BLaER1 treated with 17β-estradiol and CSF1 and Interleukin-3, amounts not matched to agents 10 nM and 100 nM (cell line): ENCODE measurements at regions not wholly inside any gene's neighbourhood (a gene's known extent, or its start where the extent isn't known, plus 50 kb on each side); places are given as distances from the start of the nearest gene placed in this dataset.

Experiments used
- H3K27ac ChIP-seq, 11 experiments: shearing (Covaris generic); formaldehyde crosslinking; 2 replicates each; pipeline ENCODE4 v1.8.1; 2022
- H3K27me3 ChIP-seq, 11 experiments: shearing (Covaris generic); formaldehyde crosslinking; 2 replicates each; pipeline ENCODE4 v1.8.1; 2022
- H3K36me3 ChIP-seq, 11 experiments: shearing (Covaris generic); formaldehyde crosslinking; 2 replicates each; pipeline ENCODE4 v1.8.1; 2022
- H3K4me1 ChIP-seq, 10 experiments: shearing (Covaris generic); formaldehyde crosslinking; 2 replicates each; pipeline ENCODE4 v1.8.1; 2022
- H3K4me2 ChIP-seq, 11 experiments: shearing (Covaris generic); formaldehyde crosslinking; 2 replicates each; pipeline ENCODE4 v1.8.1; 2022
- H3K4me3 ChIP-seq, 10 experiments: shearing (Covaris generic); formaldehyde crosslinking; 2 replicates each; pipeline ENCODE4 v1.8.1; 2022
- H3K9ac ChIP-seq, 11 experiments: shearing (Covaris generic); formaldehyde crosslinking; 2 replicates each; pipeline ENCODE4 v1.8.1; 2022
- H3K9me3 ChIP-seq, 11 experiments: shearing (Covaris generic); formaldehyde crosslinking; replicated peaks in 1 of 11; 2 replicates each; pipeline ENCODE4 v1.8.1; 2022
- H4K20me1 ChIP-seq, 11 experiments: shearing (Covaris generic); formaldehyde crosslinking; 2 replicates each; pipeline ENCODE4 v1.8.1; 2022
- Cebpa-rat ChIP-seq, 11 experiments: shearing (Covaris generic); IDR thresholded peaks; 2 replicates each; pipeline ENCODE4 v1.8.1; 2022

GRCh38 chr16:19980632-19981265, 92.9 kb downstream of the GPR139 start:
- Histone ChIP-seq H3K27ac (no peak overlapping the region), H3K4me1 (no peaks in the 10 kb centered on the region), H3K27me3 (no peaks in the 10 kb centered on the region), H3K4me3 (no peak overlapping the region), H3K4me2 (no peak overlapping the region), H3K36me3 (no peaks in the 10 kb centered on the region), H3K9ac (no peak overlapping the region), H4K20me1 (no peaks in the 10 kb centered on the region), H3K9me3 (peaks cover 0 to 7% (median 0%) of the 10 kb centered on the region in 11 experiments; a peak in 6 of 22 replicates)
- TF ChIP-seq Cebpa-rat (IDR thresholded peaks at IDR 0.05) = no peak

- no peak for TF ChIP-seq Cebpa-rat (IDR thresholded peaks at IDR 0.05)
- no peak overlapping the region for H3K9ac ChIP-seq
- no peaks in the 10 kb centered on the region for H3K36me3 ChIP-seq
- H3K27ac ChIP-seq = no peak overlapping the region
- no peaks in the 10 kb centered on the region for H4K20me1 ChIP-seq
- no peak overlapping the region for H3K4me3 ChIP-seq
- peaks cover 0 to 18% (median 0%) of the 10 kb centered on the region in 11 experiments; a peak in 6 of 22 replicates for H3K9me3 ChIP-seq
- no peak overlapping the region for H3K4me2 ChIP-seq
- H3K27me3 ChIP-seq = no peaks in the 10 kb centered on the region
- no peaks in the 10 kb centered on the region for H3K4me1 ChIP-seq
Observed at GRCh38 chr16:19979638-19980037, 94.1 kb downstream of the GPR139 start.

DNA sequence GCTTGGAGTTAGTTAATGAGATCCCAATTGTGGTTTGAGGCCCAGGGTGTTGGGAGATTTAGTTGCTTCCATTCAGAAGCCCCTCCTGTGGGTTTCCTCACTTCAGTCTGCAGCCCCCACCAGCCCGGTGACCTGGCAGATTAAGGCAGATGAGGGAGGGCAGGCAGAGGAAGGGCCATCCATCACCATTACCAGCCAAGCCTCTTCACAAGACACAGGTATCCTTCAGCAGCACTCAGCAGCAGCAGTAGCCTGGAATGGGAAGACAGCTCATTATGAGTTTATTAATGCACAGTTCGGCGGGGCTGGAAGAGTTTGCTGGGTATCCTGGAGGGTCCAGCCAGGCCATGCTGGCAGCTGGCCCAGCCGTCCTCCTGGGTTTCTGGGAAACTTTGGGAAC, 90.0 kb upstream of the GPRC5B start:
- Histone ChIP-seq H3K4me1 (no peaks in the 10 kb centered on the region), H3K9ac (no peak overlapping the region), H3K9me3 (peaks cover 0 to 19% (median 0%) of the 10 kb centered on the region in 11 experiments; a peak in 6 of 22 replicates), H3K27ac (no peak overlapping the region), H3K36me3 (no peaks in the 10 kb centered on the region), H3K4me3 (no peak overlapping the region), H3K4me2 (no peak overlapping the region), H4K20me1 (no peaks in the 10 kb centered on the region), H3K27me3 (no peaks in the 10 kb centered on the region)
- no peak for TF ChIP-seq Cebpa-rat (IDR thresholded peaks at IDR 0.05)

GRCh38 chr16:19972111-19972510, 87.5 kb upstream of the GPRC5B start:
- no peak overlapping the region for H3K4me3 ChIP-seq
- no peak overlapping the region for H3K4me2 ChIP-seq
- no peak overlapping the region for H3K27ac ChIP-seq
- H3K9ac ChIP-seq = no peak overlapping the region
- H3K36me3 ChIP-seq = no peaks in the 10 kb centered on the region
- peaks cover 0 to 28% (median 6%) of the 10 kb centered on the region in 11 experiments; a peak in 7 of 22 replicates for H3K9me3 ChIP-seq
- TF ChIP-seq Cebpa-rat (IDR thresholded peaks at IDR 0.05) = no peak
- no peaks in the 10 kb centered on the region for H3K4me1 ChIP-seq
- H4K20me1 ChIP-seq = no peaks in the 10 kb centered on the region
- H3K27me3 ChIP-seq = no peaks in the 10 kb centered on the region

DNA sequence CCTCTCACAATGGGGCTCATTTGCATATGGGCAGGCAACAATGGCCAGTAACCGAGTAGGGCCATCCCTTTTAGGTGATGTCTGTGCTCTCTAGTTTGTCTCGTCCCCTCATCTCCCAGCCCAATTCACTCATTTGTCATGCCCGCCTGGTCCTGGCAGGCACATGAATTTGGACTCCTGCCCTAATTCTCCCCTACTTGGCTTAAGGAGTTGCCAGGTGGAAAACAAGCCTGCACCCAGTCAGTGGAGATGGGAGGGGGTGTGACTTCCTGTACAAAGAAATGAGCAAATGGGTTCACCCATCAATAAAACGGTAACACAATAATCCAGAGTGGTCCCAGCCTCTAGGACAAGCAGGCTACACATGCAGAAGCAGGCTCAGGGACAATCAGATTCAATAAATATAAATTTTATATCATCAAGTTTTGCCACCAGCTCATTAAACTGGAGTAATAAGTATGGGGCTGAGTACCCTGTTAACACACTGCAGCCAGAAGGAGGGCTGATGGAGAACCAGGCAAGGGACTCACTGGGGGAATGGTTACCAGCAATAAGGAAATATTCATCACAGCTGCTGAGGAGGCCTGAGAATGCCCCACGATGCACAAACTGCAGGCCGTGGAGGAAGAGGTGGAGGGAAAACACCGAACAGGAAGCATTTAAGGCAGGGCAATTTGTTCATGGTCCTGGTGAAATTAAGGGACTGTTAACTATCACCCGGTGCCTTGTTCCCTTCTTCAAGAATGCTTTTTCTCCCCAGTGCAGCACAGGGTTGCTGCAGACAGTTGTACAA, 84.4 kb upstream of the GPRC5B start:
- Histone ChIP-seq H3K4me1 (no peaks in the 10 kb centered on the region), H4K20me1 (no peaks in the 10 kb centered on the region), H3K27ac (no peak overlapping the region), H3K4me2 (no peak overlapping the region), H3K9ac (no peak overlapping the region), H3K27me3 (no peaks in the 10 kb centered on the region), H3K9me3 (peaks cover 0 to 9% (median 6%) of the 10 kb centered on the region in 11 experiments; a peak in 7 of 22 replicates), H3K4me3 (no peak overlapping the region), H3K36me3 (no peaks in the 10 kb centered on the region)
- no peak for TF ChIP-seq Cebpa-rat (IDR thresholded peaks at IDR 0.05)

GRCh38 chr16:19967963-19968362, 83.3 kb upstream of the GPRC5B start:
- Histone ChIP-seq H3K27me3 (no peaks in the 10 kb centered on the region), H4K20me1 (no peaks in the 10 kb centered on the region), H3K4me1 (no peaks in the 10 kb centered on the region), H3K27ac (no peak overlapping the region), H3K9me3 (peaks cover 0 to 9% (median 6%) of the 10 kb centered on the region in 11 experiments; a peak in 7 of 22 replicates), H3K4me2 (no peak overlapping the region), H3K36me3 (no peaks in the 10 kb centered on the region), H3K4me3 (no peak overlapping the region), H3K9ac (no peak overlapping the region)
- TF ChIP-seq Cebpa-rat (IDR thresholded peaks at IDR 0.05) = peak in 4 of 11 experiments; percentile 29 to 68 (median 59); a peak in 5 of 22 replicates

DNA sequence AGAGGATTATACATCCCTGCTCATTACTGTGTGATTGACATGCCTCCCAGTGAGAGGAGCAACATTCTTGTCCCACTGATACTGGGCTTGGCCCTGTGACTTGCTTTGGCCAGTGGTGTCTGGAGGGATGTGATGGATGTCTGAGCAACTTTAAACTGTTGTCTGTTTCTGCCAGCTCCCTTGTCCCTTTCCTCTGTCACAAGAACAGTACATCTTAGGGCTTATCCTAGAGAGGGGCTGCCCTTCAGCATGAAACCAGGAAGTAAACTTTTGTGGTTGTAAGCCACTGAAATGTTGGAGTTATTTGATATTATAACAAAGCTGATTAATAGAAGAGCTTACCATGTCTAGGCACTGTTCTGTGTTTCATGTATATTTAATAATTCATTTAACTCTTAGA, 82.9 kb upstream of the GPRC5B start:
- Histone ChIP-seq H3K4me1 (no peaks in the 10 kb centered on the region), H3K36me3 (no peaks in the 10 kb centered on the region), H3K4me3 (no peak overlapping the region), H3K27me3 (no peaks in the 10 kb centered on the region), H3K4me2 (no peak overlapping the region), H3K9ac (no peak overlapping the region), H4K20me1 (no peaks in the 10 kb centered on the region), H3K27ac (no peak overlapping the region), H3K9me3 (peaks cover 0 to 9% (median 6%) of the 10 kb centered on the region in 11 experiments; a peak in 7 of 22 replicates)
- no peak for TF ChIP-seq Cebpa-rat (IDR thresholded peaks at IDR 0.05)

GRCh38 chr16:19963301-19963700, 78.7 kb upstream of the GPRC5B start:
- no peak overlapping the region for H3K4me2 ChIP-seq
- no peak for TF ChIP-seq Cebpa-rat (IDR thresholded peaks at IDR 0.05)
- H3K27ac ChIP-seq = no peak overlapping the region
- H3K36me3 ChIP-seq = no peaks in the 10 kb centered on the region
- no peaks in the 10 kb centered on the region for H4K20me1 ChIP-seq
- H3K9ac ChIP-seq = no peak overlapping the region
- no peak overlapping the region for H3K4me3 ChIP-seq
- no peaks in the 10 kb centered on the region for H3K27me3 ChIP-seq
- H3K9me3 ChIP-seq = peaks cover 0 to 6% (median 4%) of the 10 kb centered on the region in 11 experiments; a peak in 7 of 22 replicates
- no peaks in the 10 kb centered on the region for H3K4me1 ChIP-seq

GRCh38 chr16:19960183-19960582, 75.5 kb upstream of the GPRC5B start:
- Histone ChIP-seq H4K20me1 (no peaks in the 10 kb centered on the region), H3K27me3 (no peaks in the 10 kb centered on the region), H3K4me2 (no peak overlapping the region), H3K4me3 (no peak overlapping the region), H3K27ac (no peak overlapping the region), H3K9ac (no peak overlapping the region), H3K9me3 (no peaks in the 10 kb centered on the region), H3K4me1 (no peaks in the 10 kb centered on the region), H3K36me3 (no peaks in the 10 kb centered on the region)
- TF ChIP-seq Cebpa-rat (IDR thresholded peaks at IDR 0.05) = no peak
